Vagina (tissue), 2 donors: ENCODE measurements at regions not wholly inside any gene's neighbourhood (a gene's known extent, or its start where the extent isn't known, plus 50 kb on each side); places are given as distances from the start of the nearest gene placed in this dataset.

Source experiments
- DNase-seq, 2 donors: peaks; one replicate each; pipeline ENCODE4 v3.0.0-alpha.2; 2017; ENCODE audit errors: extremely low spot score in 2 of 2
- H3K27ac ChIP-seq: fragments of 200-600 bp; sonication (generic); one replicate; pipeline ENCODE4 v1.5.1; 2019
- H3K27me3 ChIP-seq: fragments of 200-600 bp; sonication (generic); one replicate; pipeline ENCODE4 v1.5.1; 2019
- H3K36me3 ChIP-seq, 2 donors: fragments of 200-600 bp; sonication (generic); one replicate each; pipeline ENCODE4 v1.5.1; 2017 to 2019
- H3K4me1 ChIP-seq: fragments of 200-600 bp; sonication (generic); one replicate; pipeline ENCODE4 v1.5.1; 2019
- H3K4me3 ChIP-seq, 2 donors: fragments of 200-600 bp; sonication (generic); 1 replicate in 1 of 2; 2 replicates in 1 of 2; pipeline ENCODE4 v1.5.1; 2016 to 2019
- H3K9me3 ChIP-seq: fragments of 200-600 bp; sonication (generic); one replicate; pipeline ENCODE4 v1.5.1; 2019
- POLR2A ChIP-seq, 2 donors: fragments of 450-650 bp; IDR thresholded peaks; one replicate each; pipeline ENCODE4 v1.6.1; 2017; ENCODE audit warnings: antibody characterized with exemption in 2 of 2, mild to moderate bottlenecking in 2 of 2, moderate library complexity in 2 of 2
- POLR2AphosphoS5 ChIP-seq, 2 donors: sonication (generic); formaldehyde crosslinking; IDR thresholded peaks; one replicate each; pipeline ENCODE4 v1.9.0; 2017; ENCODE audit warnings: antibody characterized with exemption in 2 of 2, mild to moderate bottlenecking in 2 of 2, low read depth in 1 of 2; ENCODE audit not compliant: insufficient read depth in 1 of 2
- intact Hi-C: fragments of 100-400 bp; cut with DNase I; formaldehyde crosslinking; loops from one replicate; pipeline ENCODE4 v1.15.1; 2023
- TF ChIP-seq, protein P1 (sequence below), 3 experiments: fragments of 450-650 bp in 2 of 3; fragments of 200-600 bp in 1 of 3; sonication (generic) in 1 of 3; IDR thresholded peaks; one replicate each; pipeline ENCODE4 v1.5.1; 2017 to 2019; ENCODE audit warnings: antibody characterized with exemption in 3 of 3, mild to moderate bottlenecking in 2 of 3, moderate library complexity in 2 of 3

DNA sequence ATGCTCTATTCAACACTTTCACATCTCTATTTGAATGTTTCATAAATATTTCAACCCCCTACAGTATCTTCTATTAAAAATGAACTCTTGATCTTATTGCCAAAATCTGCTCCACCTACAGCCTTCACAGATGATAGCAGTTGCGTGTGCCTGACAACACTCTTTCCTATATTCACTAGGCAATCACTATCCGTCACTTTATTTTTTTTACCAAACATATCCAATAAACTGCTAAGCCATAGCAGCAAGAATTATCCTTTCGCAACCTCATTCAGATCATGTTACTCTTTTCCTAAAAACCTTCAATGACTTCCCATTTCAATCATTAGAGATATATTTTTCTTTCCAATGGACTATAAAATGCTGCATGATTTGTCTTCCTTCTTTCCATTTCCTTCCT lies 629.8 kb upstream of the PCDH9 start:
- H3K9me3 ChIP-seq, result no peaks in the 10 kb centered on the region
- intact Hi-C loops, result no loop called here
- TF ChIP-seq, protein P1, sequence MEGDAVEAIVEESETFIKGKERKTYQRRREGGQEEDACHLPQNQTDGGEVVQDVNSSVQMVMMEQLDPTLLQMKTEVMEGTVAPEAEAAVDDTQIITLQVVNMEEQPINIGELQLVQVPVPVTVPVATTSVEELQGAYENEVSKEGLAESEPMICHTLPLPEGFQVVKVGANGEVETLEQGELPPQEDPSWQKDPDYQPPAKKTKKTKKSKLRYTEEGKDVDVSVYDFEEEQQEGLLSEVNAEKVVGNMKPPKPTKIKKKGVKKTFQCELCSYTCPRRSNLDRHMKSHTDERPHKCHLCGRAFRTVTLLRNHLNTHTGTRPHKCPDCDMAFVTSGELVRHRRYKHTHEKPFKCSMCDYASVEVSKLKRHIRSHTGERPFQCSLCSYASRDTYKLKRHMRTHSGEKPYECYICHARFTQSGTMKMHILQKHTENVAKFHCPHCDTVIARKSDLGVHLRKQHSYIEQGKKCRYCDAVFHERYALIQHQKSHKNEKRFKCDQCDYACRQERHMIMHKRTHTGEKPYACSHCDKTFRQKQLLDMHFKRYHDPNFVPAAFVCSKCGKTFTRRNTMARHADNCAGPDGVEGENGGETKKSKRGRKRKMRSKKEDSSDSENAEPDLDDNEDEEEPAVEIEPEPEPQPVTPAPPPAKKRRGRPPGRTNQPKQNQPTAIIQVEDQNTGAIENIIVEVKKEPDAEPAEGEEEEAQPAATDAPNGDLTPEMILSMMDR (IDR thresholded peaks at IDR 0.05), result no peak
- no peak for TF ChIP-seq POLR2A (IDR thresholded peaks at IDR 0.05)
- no peak for TF ChIP-seq POLR2AphosphoS5 (IDR thresholded peaks at IDR 0.05; ENCODE audit: insufficient read depth in 1 of 2, low read depth in 1 of 2)
- H3K4me1 ChIP-seq, result peaks cover 4% of the 10 kb centered on the region
- no peaks in the 10 kb centered on the region for H3K36me3 ChIP-seq
- no peak overlapping the region for H3K27ac ChIP-seq
- DNase-seq, result no peak
- no peak overlapping the region for H3K4me3 ChIP-seq
- no peaks in the 10 kb centered on the region for H3K27me3 ChIP-seq

DNA sequence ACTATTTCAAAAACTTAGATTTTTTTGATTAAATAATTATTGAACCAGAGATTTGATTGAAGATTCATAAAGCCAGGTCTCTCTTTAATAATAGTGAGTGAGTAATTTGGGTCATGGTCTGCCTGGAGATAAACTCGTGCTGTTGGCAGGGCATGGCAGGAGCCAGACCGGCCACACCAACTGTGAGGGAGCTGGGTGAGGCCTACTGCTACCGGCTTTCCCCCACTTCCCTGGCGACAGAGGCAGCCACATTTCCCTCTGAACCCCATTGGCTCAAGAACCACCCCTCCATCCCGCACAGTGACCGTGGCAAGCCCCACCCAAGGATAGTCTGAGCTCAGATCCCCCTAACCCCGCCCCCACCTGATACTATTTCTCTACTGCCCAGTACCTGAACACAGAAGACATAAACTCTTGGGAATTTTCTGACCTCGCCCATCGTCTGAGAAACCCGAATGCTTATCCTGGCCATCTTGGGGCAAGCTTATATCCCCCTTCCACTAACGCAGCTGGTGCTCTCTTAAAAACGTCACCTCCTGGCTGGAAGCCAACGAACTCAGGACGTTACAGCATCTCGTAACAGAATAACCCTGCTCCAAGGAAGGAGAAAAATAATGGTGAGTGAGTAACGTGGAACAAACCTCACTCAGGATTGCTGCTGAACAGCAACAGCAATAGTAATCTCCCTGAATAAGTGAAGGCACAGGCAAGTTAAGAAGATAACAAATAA lies 627.6 kb upstream of the PCDH9 start:
- Histone ChIP-seq H3K9me3 (no peaks in the 10 kb centered on the region), H3K36me3 (no peaks in the 10 kb centered on the region), H3K4me3 (no peak overlapping the region), H3K4me1 (peaks cover 4% of the 10 kb centered on the region), H3K27ac (no peak overlapping the region), H3K27me3 (no peaks in the 10 kb centered on the region)
- TF ChIP-seq POLR2AphosphoS5 (IDR thresholded peaks at IDR 0.05; ENCODE audit: insufficient read depth in 1 of 2, low read depth in 1 of 2) (no peak), POLR2A (IDR thresholded peaks at IDR 0.05) (no peak)
- TF ChIP-seq, protein P1 (IDR thresholded peaks at IDR 0.05), result no peak
- DNase-seq, result no peak
- intact Hi-C loops, result no loop called here

DNA sequence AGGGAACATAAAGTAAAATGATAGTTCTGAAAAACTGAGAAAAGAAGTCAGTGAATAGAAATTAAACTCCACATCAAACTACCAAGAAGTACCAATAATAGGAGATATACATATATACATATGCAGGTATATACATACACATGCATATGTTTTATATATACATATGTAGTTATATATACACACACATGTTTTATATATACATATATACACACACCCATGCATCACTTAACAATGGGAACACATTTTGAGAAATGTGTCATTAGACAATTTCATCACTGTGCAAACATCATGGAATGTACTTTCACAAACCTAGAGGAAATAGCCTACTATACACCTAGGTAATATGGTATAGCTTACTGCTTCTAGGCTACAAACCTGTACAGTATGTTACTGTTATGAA lies 626.8 kb upstream of the PCDH9 start:
- no peak overlapping the region for H3K4me3 ChIP-seq

DNA sequence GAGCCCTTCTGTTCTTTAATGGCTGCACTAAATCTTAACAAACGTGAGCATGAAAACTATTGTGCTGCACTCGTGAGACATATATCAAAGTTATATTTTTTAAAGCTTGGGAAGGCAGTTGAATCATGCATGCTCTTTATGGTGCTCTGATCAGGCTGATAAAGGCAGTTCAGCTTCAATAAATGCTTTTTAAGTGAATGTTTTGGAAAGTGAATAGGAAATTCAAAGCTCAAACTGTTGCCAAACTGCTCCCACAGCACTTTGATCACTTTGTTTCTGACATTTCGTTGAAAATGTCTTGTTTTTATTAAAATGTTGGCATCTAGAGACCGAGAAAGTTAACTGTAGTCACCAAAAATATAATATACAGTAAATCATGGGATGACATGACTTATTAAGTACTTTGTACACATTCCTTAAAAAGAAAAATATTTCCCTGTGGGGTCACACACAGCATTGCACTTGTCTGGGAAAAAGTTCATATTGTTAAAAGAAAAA lies 625.7 kb upstream of the PCDH9 start:
- no peak for DNase-seq
- no peaks in the 10 kb centered on the region for H3K27me3 ChIP-seq
- intact Hi-C loops, result no loop called here
- H3K4me1 ChIP-seq, result peaks cover 4% of the 10 kb centered on the region
- H3K4me3 ChIP-seq, result no peak overlapping the region
- TF ChIP-seq, protein P1 (IDR thresholded peaks at IDR 0.05), result no peak
- no peak for TF ChIP-seq POLR2A (IDR thresholded peaks at IDR 0.05)
- no peak for TF ChIP-seq POLR2AphosphoS5 (IDR thresholded peaks at IDR 0.05; ENCODE audit: insufficient read depth in 1 of 2, low read depth in 1 of 2)
- no peaks in the 10 kb centered on the region for H3K36me3 ChIP-seq
- no peak overlapping the region for H3K27ac ChIP-seq
- H3K9me3 ChIP-seq, result no peaks in the 10 kb centered on the region

More for the DNA sequence above, 626.8 kb upstream of the PCDH9 start:
- peaks cover 4% of the 10 kb centered on the region for H3K4me1 ChIP-seq
- H3K9me3 ChIP-seq, result no peaks in the 10 kb centered on the region
- no peak overlapping the region for H3K27ac ChIP-seq
- intact Hi-C loops, result no loop called here
- no peaks in the 10 kb centered on the region for H3K27me3 ChIP-seq
- TF ChIP-seq POLR2AphosphoS5 (IDR thresholded peaks at IDR 0.05; ENCODE audit: insufficient read depth in 1 of 2, low read depth in 1 of 2) (no peak), POLR2A (IDR thresholded peaks at IDR 0.05) (no peak)
- TF ChIP-seq, protein P1 (IDR thresholded peaks at IDR 0.05), result no peak
- DNase-seq, result no peak
- no peaks in the 10 kb centered on the region for H3K36me3 ChIP-seq

DNA sequence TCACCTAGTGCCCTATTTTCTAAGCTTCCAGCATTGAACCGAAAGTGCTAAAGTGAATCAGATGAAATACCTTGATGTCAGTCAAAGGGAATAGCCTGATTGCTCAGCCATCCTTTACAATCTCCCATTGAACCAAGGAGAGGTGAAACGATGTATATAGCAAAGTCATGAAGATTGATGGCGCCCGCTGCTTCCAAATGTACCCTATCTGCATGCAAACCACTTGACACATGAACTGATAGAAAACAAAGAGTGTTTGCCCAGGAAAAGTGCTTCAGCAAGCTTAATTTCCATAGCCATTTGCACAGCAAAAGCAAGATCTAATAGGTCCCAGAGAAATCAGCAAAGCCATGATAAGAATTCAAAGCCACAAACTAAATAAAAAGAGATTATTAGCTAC lies 624.9 kb upstream of the PCDH9 start:
- Histone ChIP-seq H3K9me3 (no peaks in the 10 kb centered on the region), H3K4me1 (peaks cover 4% of the 10 kb centered on the region), H3K36me3 (no peaks in the 10 kb centered on the region), H3K4me3 (no peak overlapping the region), H3K27ac (no peak overlapping the region), H3K27me3 (no peaks in the 10 kb centered on the region)
- no peak for DNase-seq
- no peak for TF ChIP-seq POLR2A (IDR thresholded peaks at IDR 0.05)
- TF ChIP-seq, protein P1 (IDR thresholded peaks at IDR 0.05), result no peak
- TF ChIP-seq POLR2AphosphoS5 (IDR thresholded peaks at IDR 0.05; ENCODE audit: insufficient read depth in 1 of 2, low read depth in 1 of 2), result no peak
- intact Hi-C loops, result no loop called here
